HS-5 (cell line): ENCODE measurements at regions not wholly inside any gene's neighbourhood (a gene's known extent, or its start where the extent isn't known, plus 50 kb on each side); places are given as distances from the start of the nearest gene placed in this dataset.
A peak's percentile ranks its signal among the peaks of the same experiment; 100 is the strongest.
"Not testable (repeated sequence)": the region's sequence is repeated elsewhere in the genome, so short reads cannot be mapped to it uniquely, and the experiment has no call there.

ENCODE experiments used
- DNase-seq: peaks from one replicate; pipeline ENCODE4 v3.0.0-alpha.2; 2012; ENCODE audit warnings: low read depth

DNA sequence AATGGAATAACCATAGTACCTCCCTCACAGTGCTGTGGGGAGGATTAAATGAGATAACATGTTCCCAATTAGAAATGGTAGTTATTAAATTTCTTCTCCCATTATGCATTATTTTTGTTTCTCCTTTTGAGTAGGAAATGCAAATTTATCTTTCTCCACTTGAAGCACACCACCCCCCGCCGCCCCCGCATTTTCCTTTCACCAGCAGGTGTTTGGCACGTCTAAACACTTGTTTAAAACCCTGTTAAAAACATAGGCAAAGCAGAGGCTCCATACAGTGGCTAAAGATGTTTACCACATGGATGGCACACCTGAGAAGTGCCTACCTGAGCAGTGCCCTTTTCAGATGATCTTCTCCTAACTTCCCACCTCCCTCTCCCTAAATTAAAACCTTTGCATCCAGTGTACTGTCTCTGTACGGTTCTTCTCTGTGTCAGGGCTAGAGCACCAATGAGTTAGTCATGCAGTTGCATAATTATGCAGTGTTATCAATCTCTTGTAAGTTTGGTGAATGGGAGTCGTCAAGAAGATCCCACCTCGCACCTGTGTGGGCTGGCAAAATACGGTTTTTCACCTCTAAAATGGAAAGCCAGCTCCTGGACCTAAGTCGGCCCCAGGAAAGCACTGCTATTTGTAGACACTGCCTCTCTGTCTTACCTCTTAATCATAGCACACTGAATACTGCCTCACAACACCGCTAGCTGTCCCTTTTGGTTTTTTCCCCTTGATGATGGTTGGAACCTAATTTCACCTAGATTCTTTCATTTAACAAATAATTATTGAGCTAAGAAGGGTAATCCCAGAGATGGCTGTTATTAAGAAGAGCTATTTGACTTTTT, 122.0 kb downstream of the CT47B1 start:
- DNase-seq = no peak

DNA sequence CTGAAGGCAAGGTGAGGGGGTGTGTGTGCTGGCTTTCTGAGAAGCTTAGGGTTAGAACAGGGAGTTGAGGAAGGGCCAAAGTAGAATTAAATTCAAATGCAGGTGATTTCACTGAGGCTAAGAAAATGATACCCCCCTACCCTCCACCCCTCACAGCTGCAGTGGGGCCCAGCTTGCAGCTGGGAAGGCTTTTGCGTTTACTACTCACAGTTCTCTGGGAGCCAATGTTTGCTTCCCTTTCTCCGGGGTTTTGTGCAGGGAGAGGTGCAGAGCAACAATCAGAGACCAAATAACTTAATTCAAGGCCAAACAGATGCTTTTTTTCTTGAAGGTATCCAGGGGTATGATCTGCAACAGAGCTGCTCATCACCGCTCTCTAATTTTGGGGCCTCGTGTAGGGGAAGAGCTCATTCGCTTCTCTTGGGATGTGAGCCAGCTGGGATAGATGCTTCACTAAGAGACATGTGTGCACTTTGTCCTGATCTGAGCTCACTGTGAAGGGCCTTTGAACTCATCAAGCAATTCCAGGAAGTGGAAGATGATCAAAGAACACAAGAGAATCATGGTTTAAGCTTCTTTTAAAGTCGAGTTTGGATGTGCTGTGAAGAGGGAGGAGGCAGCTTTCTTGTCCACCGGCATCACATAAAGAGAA, 122.7 kb upstream of the C1GALT1C1 start:
- no peak for DNase-seq

DNA sequence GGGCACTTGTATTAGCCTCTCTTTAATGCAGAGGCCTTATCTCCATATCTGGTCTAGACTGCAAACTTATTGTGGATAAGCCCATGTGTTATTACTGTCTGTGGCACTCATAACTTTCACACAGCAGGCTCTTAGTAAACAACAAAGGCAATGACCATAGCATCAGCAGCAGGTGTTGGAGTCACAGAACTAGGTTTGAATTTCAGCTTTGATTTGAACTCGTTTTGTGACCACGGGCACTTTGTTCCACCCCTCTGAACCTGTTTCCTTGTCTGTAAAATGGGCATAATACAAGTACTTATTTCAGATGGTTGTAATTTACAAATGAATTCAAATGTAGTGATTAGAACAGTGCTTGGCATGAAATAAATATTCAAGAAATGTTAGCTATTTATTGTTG, 121.8 kb upstream of the C1GALT1C1 start:
- DNase-seq = no peak

DNA sequence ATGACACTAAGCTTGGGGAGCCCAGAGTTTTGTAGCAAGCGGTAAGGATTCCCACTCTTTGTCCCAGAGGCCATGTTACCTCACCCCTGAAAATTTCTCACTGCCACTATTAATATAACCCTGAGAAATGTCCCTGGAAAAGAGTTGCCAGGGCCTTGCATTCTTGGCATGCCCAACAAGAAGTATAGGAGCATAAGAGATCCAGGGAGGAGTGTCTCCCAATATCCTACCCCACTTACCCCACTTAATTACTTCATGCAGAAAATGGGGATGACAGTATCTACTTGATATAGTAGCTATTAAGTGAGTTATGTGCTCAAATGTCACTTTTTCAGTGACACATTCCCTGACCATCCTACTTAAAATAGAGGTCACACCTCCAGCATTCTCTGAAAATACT, 120.5 kb upstream of the C1GALT1C1 start:
- no peak for DNase-seq

DNA sequence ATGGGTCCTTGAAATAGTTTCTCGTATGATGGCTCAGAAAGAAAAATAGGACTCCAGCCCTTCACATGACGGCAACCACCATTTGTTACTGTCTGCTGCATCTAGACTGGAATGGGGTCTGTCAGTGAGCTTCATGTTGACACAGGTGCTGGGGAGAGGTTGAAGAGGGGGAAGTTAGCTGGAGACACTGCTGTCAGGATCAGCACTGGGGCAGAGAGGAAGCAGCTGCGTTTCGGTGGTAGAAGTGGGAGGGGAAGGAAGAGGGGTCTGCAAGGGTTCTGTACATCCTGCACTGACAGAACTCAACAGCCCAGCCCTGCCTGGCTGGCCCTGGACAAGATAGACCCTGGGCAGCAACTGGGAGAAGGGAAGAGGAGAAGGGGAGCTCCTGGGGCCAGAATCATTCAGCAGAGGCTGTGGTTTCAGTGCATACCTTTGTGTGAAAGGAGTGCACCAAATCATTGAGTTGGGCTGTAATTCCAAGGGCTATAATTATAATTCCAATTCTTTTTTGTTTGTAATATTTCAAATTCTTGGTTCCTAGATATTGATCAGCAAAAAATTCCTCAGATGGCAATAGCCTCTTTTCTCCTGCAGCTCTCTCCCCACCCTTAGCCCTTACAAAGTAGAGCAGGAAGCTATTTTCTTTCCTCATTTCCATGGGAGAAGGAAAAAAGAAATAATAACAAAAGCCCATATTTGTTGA, 119.4 kb upstream of the C1GALT1C1 start:
- no peak for DNase-seq

DNA sequence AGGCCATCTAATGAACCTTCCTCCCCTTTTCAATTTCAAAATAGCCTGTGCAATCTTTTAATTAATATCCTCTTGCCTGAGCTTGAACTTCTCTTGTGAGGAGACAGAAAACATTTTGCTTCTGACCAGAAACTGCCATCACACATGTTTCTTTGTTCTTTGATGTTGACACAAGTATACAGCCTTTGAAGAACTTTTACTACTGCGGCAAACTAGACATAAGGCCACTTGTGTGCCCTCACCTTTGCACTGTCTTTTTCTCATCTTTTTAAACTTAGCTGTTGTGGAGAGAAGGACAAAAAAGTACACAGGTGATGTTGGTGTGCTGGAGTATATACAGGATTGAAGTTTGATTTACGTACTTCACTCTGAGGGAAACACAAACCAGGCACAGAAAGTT, 116.3 kb upstream of the C1GALT1C1 start:
- no peak for DNase-seq

DNA sequence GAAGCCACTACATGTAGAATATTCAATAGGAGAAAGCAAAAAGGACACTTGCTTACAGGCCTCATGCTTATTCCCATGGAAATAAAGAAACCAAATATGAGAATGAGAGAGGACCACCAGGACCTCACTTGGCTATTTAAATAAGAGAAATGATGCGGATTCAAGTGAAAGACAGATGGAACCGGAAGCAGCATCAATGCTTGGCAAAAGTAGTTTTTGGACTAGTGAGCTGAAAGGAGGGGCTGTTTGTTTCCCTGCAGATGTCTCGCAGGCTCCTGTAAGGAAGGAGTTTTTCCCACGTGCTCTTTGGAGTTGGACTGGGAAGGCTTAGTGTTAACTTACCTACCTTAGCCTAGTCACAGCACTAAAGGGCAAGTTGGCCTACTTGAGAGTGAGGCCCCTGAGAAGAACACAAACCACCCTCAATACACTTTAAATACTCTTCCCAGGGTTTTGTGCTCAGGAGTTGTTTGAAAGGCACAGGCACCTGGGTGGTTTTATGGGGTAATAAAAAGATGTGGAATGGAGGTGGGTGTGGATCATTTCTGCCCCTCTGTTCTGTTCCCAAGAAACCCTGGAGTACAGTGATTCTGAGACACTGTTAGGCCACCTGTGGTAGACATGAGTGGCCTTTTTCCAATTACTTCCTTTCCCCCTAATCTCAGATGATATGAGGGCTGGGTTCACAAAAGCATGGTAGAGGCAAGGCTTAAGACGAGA, 113.3 kb upstream of the C1GALT1C1 start:
- DNase-seq = no peak

DNA sequence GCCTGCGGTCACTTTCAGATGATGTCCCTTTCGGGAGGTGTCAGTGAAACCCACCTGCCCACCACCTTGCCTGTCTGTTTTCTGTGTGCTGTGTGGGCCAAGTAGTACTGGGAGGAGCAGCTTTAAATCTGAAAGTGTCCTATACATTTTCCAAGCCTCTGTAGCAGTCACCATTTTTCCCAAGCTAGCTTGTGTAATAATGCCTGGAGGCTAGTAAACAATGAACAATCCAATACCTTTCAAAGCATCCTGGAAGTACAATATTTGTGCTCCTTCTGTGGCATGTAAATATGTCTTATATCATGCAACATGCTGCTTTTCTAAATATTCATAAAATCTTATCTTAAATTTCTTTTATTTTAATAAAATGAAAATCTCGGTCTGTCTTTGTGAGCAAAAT, 111.6 kb upstream of the C1GALT1C1 start:
- no peak for DNase-seq

DNA sequence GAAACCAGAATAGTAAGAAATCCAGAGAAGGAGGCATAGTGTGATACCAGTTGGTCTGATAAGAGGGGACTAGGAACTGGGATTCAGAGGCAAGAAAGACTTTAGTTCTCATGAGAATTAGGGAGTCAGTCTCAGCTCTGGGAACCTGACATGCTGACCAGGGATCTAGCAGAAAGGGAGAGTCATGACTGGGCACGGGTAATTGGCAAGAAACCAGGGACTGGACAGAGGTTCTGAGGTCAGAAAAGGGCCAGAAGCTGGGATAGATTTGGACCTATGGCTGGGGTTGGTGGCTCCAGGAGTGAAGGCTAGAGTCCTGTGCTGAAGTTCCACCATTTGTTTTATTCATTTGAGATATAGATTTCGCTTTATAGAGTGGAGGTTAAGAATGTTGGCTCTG, 110.2 kb upstream of the C1GALT1C1 start:
- no peak for DNase-seq

DNA sequence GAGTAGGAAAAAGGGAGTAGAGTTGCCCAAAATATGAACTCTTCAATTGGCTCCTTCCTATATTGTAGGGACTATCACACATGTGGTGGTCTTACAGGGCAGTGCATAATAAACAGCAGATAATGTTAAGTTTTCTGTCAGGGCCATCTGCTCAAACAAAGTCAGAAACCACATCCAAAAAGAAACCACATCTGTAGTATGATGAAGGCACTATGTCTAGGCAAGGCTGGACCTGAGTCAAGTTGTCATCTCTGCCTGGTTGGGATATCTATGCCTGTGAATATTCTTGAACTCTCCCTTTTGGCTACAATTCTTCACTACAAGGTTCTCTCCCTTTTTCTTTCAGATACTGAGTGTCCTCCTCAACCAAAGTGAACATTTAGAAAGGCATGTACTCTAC, 109.4 kb upstream of the C1GALT1C1 start:
- DNase-seq = no peak

DNA sequence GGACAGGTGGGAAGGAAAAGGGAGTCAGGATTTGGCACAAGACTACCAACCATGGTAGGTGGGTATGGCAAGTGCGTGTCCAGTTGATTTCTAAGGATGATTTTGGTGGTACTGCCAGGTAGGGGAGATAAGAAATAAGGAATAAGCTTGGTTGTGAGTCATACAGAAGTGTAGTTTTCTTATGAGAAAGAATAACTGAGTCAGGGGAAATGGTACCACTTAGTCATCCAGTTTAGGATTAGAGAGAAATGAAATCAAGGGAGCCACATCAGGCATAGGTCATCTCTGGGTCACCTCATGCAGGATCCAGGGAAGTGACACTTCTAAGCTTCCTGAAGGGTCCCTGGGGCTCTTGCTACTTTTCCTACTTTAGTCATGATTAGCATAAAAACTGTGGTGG, 107.1 kb upstream of the C1GALT1C1 start:
- DNase-seq = peak; percentile 26

DNA sequence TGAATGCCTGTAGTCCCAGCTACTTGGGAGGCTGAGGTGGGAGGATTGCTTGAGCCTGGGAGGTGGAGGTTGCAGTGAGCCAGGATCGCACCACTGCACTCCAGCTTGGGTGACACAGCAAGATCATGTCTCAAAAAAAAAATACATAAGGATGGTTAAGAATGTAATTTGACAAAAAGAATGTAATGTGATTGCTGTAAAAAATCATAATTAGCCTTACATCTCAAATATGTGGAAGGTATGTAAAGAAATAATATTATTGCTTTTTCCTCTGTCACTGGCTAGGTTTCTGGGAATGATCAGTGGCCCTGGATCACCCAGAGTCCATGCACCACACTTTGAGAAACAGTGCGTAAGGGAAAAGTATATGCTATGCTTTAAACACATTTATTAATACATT, 106.1 kb upstream of the C1GALT1C1 start:
- no peak for DNase-seq

DNA sequence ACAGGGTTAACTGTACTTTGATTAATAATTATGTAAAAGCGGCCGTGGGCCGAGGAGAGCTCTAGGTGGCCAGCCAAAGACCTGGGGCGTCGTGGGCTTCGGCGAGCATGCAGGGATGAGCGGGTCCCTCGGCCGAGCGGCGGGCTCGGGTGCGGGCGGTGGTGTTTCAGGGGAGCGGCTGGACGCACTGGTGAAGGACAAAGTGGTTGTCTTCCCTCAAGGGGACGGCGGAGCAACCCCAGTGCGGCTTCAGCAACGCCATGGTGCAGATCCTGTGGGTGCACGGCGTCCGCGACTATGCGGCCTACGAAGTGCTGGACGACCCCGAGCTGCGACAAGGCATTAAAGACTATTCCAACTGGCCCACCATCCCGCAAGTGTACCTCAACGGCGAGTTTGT, 103.0 kb upstream of the C1GALT1C1 start:
- no peak for DNase-seq

DNA sequence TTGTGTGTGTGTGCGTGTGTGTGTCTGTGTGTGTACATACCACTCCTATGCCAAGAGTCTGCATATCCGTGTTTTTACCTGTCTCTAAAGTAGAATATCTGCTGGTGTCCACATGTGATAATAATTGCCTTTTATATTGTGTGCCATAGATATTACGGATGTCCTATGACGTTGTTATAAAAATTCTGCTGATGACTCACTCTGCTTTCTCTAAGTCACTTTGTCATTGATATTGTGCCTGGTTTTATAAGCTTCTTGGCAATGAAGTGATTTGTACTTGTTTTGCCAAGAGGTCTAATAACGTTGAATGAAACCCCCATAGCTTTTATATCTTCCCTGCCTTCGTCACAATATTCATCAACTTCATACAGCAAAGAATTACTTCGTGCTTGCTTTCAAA, 102.6 kb upstream of the C1GALT1C1 start:
- DNase-seq = no peak

DNA sequence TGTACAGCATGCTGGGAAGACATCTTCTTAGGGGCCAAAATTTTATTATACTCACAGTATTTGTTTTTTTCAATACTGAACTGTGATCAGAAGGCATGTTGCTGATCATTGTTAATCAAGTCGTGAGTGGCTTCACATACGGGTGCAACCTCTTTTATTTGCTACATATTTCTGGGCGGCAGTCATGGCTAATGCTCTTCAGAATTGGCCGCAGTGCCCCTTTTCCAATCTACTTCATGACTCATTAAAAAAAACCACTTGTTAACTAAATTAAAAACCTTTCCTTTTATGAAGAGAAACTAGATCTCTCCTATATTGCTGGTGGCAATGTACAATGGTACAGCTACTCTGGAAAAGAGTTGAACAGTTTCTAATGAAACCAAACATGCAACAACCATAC, 101.5 kb upstream of the C1GALT1C1 start:
- DNase-seq = no peak

DNA sequence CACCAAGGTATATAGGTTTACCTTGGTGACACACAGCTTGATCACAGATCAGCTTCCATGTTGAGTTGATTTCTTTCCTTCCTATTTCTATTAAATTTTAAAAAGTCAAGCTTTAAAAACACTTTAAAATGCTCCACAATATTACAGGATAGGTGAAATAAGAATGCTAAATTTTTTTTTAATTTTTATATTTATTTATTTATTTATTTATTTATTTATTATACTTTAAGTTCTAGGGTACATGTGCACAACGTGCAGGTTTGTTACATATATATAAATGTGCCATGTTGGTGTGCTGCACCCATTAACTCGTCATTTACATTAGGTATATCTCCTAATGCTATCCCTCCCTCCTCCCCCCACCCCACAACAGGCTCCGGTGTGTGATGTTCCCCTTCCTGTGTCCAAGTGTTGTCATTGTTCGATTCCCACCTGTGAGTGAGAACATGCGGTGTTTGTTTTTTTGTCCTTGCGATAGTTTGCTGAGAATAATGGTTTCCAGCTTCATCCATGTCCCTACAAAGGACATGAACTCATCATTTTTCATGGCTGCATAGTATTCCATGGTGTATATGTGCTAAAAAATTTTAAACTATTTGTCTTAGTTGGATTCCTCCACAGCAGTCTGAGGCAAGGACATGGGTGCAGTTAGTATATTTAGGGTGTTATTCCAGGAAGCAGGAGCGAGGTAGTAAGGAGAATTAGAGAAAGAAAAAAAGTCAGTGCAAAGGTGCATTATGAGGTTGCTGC, 99.8 kb upstream of the C1GALT1C1 start:
- not testable (repeated sequence) for DNase-seq

DNA sequence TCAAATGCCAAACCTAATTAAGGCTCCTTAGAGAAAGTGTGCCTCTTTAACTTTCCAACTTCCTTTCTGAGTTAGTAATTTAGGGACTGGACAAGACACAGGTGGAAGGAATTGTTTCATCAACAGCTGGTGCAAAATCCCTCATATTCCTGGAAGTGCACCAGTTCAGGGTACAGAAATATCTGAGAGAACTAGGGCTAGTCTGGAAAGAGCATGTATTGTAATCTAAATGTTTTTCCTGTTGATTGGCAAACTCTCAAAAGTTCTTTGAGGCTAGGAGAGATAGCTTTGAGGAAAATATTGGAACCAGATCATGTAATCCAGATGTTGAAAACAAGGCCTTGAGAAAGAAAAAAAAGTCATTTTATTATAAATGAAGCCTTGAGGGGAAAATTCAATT, 98.1 kb upstream of the C1GALT1C1 start:
- no peak for DNase-seq

DNA sequence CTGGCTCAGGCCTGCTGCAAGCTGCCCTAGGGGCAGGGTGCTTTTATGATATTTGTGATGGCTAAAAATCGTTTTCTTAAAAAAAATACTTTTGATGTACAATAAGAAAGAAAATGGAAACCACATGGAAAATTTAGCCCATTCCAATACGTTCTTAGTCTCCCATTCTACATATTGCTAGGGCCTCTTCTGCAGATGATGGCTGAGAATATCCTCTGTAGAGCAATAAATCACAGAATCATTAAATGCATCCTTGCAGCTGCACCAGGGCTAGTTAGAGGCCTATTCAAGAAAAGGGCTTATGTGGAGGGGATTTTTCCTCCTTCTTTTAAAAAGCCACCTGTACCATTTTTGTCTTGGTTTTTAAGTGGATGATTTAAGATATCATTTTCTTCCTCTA, 97.6 kb upstream of the C1GALT1C1 start:
- no peak for DNase-seq

DNA sequence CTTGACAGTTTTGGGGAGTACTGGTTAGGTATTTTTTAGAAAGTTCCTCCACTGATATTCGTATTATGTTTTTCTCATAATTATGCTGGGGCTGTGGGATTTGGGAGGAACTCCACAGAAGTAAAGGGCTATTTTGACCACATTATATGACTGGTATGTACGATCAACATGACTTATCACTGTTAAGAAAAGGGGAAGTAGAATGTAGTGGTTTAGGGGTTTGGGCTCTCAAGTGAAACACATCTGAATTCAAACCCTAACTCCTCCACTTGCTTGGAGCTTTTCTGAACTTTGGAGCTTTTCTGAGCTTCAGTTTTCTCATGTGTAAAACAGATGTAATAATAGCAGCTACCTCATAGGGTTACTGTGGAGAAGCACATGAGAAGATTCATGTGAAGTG, 96.4 kb upstream of the C1GALT1C1 start:
- no peak for DNase-seq

DNA sequence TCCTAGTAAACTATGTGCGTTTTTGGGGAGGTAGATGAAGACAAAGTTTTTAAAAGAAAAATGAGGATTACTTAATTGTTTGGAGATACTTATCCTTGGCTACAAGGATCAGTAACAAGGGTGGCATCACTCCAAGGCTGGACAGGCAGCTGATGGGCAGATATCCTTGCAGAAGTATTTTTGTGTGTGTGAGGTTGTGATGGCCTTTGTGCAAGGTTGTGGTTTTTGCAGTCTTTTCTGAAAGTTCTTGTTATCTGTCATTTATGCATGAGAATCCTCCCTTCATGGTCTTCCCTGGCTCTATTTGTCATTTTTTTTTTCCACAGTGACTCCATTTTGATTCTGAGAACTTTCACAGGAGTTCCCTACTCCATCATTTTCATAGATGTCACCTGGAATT, 96.0 kb upstream of the C1GALT1C1 start:
- no peak for DNase-seq

DNA sequence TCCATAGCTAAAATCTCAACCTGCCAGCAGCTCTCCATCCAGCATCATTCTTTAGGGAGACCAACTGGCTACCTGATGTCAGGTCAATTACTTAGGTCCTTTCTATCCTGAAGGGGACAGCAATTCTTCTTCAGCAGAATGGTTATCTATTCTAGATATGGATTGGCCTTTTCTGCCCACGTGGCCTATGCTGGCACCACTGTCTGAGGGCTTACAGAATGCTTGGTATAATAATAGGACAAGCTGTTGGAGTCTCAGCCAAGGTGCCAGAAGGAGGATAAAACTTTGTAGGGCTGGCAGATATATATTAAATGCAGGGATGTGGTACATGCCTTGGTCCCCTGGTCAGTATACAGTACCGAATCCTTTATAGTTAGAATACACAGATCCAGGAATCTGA, 89.8 kb upstream of the C1GALT1C1 start:
- DNase-seq = no peak

DNA sequence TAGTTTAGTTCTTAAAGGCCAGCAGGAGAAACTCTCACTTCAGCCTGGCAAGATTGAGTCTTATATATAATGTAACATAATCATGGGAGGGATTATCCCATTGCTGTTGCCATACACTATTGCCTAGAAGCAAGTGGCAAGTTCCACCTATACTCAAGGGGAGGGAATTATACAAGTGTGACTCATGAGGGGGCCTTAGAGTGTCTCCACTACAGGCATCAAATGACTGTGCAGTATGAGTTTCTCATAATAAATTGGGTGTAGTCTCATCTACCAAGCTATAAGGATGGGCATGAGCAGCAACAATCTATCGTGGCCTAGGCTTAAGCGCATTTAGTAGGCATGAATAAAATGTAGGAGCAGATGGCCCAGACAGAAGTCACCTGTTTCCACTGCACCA, 89.1 kb upstream of the C1GALT1C1 start:
- DNase-seq = no peak
